ENCODE measurements at regions not wholly inside any gene's neighbourhood (a gene's known extent, or its start where the extent isn't known, plus 50 kb on each side); places are given as distances from the start of the nearest gene placed in this dataset.

DNA sequence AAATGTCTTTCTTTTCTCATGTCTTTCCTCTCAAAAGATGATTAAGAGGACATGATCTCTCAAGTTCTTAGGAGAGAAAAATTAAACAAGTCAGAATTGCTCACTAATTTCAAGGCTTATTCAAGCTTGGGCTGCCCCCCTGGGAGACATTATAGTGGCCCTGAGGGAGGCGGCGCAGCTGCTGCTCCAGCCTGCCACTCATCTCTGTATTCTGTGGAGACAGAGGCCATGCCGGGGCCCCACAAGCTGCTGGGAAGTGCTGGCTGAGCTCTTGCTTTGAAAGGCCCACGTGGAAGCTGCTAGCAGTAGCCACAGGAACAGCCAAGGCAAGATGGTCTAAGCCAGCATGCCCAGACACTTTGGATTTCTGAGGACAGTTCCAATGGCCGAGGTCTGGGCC lies 267.4 kb downstream of the LNPK start:
- H3K36me3 Mint-ChIP-seq, result no peaks in the 10 kb centered on the region
- no peaks in the 10 kb centered on the region for H3K27me3 Mint-ChIP-seq (ENCODE audit: low read depth)
- ATAC-seq, result no peak
- DNase-seq (ENCODE audit: low spot score), result no peak
- H3K4me3 Mint-ChIP-seq, result no peak overlapping the region
- ChIA-PET POLR2A (no interaction called here), CTCF (no interaction called here)
- H3K27ac Mint-ChIP-seq, result no peak overlapping the region
- TF ChIP-seq, protein P1, sequence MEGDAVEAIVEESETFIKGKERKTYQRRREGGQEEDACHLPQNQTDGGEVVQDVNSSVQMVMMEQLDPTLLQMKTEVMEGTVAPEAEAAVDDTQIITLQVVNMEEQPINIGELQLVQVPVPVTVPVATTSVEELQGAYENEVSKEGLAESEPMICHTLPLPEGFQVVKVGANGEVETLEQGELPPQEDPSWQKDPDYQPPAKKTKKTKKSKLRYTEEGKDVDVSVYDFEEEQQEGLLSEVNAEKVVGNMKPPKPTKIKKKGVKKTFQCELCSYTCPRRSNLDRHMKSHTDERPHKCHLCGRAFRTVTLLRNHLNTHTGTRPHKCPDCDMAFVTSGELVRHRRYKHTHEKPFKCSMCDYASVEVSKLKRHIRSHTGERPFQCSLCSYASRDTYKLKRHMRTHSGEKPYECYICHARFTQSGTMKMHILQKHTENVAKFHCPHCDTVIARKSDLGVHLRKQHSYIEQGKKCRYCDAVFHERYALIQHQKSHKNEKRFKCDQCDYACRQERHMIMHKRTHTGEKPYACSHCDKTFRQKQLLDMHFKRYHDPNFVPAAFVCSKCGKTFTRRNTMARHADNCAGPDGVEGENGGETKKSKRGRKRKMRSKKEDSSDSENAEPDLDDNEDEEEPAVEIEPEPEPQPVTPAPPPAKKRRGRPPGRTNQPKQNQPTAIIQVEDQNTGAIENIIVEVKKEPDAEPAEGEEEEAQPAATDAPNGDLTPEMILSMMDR (IDR thresholded peaks at IDR 0.05), result no peak
- H3K4me1 Mint-ChIP-seq, result peaks cover 36% of the 10 kb centered on the region
- peaks cover 4% of the 10 kb centered on the region; the same call in 1 of the 2 replicates for H3K9me3 Mint-ChIP-seq

DNA sequence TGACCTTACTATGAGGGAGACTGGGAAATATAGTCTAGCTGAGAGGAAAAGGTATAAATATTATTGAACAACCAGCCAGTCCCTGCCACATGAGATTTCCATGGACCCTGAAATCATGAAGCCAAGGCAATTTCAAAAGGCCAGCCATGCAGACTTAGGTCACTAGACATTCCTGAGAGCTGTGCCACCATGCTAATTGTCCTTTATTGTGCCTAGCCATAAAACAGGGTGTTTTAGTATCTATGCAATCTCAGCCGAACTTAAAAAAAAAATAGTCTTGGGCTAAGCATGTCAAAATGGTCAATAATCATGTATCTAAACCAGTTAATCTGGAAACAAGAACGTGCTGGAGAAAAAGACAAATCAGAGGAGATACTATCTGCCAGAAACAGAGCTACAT lies 269.5 kb downstream of the LNPK start:
- TF ChIP-seq, protein P2, sequence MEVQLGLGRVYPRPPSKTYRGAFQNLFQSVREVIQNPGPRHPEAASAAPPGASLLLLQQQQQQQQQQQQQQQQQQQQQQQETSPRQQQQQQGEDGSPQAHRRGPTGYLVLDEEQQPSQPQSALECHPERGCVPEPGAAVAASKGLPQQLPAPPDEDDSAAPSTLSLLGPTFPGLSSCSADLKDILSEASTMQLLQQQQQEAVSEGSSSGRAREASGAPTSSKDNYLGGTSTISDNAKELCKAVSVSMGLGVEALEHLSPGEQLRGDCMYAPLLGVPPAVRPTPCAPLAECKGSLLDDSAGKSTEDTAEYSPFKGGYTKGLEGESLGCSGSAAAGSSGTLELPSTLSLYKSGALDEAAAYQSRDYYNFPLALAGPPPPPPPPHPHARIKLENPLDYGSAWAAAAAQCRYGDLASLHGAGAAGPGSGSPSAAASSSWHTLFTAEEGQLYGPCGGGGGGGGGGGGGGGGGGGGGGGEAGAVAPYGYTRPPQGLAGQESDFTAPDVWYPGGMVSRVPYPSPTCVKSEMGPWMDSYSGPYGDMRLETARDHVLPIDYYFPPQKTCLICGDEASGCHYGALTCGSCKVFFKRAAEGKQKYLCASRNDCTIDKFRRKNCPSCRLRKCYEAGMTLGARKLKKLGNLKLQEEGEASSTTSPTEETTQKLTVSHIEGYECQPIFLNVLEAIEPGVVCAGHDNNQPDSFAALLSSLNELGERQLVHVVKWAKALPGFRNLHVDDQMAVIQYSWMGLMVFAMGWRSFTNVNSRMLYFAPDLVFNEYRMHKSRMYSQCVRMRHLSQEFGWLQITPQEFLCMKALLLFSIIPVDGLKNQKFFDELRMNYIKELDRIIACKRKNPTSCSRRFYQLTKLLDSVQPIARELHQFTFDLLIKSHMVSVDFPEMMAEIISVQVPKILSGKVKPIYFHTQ (CRISPR knock-in tag; IDR thresholded peaks at IDR 0.05), result no peak
- TF ChIP-seq CREM (CRISPR knock-in tag; IDR thresholded peaks at IDR 0.05) (no peak), NR2C2 (CRISPR knock-in tag; IDR thresholded peaks at IDR 0.05) (no peak), TEAD4 (CRISPR knock-in tag; IDR thresholded peaks at IDR 0.05) (no peak), GTF2I (CRISPR knock-in tag; conservative IDR thresholded peaks at IDR 0.05) (no peak), RORB (CRISPR knock-in tag; IDR thresholded peaks at IDR 0.05) (no peak)
- TF ChIP-seq, protein P3, sequence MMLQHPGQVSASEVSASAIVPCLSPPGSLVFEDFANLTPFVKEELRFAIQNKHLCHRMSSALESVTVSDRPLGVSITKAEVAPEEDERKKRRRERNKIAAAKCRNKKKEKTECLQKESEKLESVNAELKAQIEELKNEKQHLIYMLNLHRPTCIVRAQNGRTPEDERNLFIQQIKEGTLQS (CRISPR knock-in tag; conservative IDR thresholded peaks at IDR 0.05), result no peak
- Mint-ChIP-seq H3K4me1 (peaks cover 22% of the 10 kb centered on the region), H3K36me3 (no peaks in the 10 kb centered on the region), H3K4me3 (no peak overlapping the region), H3K27ac (no peak overlapping the region), H3K27me3 (ENCODE audit: low read depth) (no peaks in the 10 kb centered on the region), H3K9me3 (peaks cover 4% of the 10 kb centered on the region; the same call in 1 of the 2 replicates)
- ChIA-PET POLR2A (no interaction called here), CTCF (no interaction called here)
- DNase-seq (ENCODE audit: low spot score) (no peak), ATAC-seq (no peak)

DNA sequence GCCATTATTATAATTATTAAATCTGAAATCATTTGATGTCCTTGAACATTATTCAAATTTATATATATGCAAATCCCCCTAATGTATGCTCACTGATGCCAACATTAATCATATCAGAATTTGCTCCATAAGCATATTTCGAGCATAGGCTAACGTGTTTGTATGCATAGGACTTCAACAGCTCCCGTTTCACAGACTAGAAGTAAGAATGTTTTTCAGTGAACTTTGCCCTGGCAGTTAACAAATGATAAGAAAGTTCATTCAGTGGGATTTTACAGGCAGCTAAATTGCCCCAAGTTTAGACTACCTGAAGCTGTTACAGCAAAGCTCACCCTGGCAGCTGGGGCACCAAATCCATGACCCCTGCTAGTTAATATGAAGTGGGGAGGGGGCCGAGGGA lies 272.0 kb downstream of the LNPK start:
- DNase-seq (ENCODE audit: low spot score), result no peak
- ChIA-PET CTCF (no interaction called here), POLR2A (no interaction called here)
- Mint-ChIP-seq H3K4me1 (peaks cover 5% of the 10 kb centered on the region; the same call in 1 of the 2 replicates), H3K27ac (no peak overlapping the region), H3K36me3 (no peaks in the 10 kb centered on the region), H3K4me3 (no peak overlapping the region), H3K27me3 (ENCODE audit: low read depth) (no peaks in the 10 kb centered on the region), H3K9me3 (peaks cover 4% of the 10 kb centered on the region; the same call in 1 of the 2 replicates)
- no peak for ATAC-seq
- TF ChIP-seq SMAD4 (CRISPR knock-in tag; IDR thresholded peaks at IDR 0.05), result no peak
- TF ChIP-seq, protein P4, sequence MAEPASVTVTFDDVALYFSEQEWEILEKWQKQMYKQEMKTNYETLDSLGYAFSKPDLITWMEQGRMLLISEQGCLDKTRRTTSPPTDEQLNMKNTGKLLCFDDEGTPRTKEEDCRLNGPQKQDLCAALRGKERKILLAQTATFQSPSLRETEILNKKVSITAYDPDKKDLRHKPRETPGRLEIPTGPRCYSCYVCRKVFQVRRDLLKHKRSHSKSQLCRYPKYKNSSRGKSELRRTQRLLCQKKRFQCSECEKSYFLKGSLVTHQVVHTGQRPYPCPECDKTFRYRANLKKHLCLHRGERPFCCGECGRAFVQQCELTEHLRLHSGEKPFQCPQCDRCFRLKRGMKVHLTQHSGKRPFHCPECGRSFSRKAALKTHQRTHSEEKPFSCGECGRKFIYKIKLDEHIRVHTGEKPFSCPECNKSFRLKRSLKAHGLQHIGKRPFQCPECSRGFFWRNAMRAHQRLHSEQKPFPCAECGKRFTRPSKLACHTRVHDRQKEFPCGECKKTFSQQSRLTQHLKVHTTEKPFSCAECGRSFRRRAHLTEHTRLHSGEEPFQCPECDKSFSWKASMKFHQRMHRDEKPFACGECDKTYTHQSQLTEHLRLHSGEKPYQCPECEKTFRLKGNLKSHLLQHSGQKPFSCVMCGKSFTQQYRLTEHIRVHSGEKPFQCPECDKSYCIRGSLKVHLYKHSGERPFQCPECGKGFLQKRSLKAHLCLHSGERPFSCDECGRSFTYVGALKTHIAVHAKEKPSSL (CRISPR knock-in tag; conservative IDR thresholded peaks at IDR 0.05), result no peak
- TF ChIP-seq TP53 (CRISPR knock-in tag; IDR thresholded peaks at IDR 0.05), result no peak
- no peak for TF ChIP-seq MYBL2 (CRISPR knock-in tag; IDR thresholded peaks at IDR 0.05)
- no peak for TF ChIP-seq ZNF232 (CRISPR knock-in tag; IDR thresholded peaks at IDR 0.05)
- TF ChIP-seq NFE2L1 (CRISPR knock-in tag; IDR thresholded peaks at IDR 0.05), result no peak
- TF ChIP-seq SOX15 (CRISPR knock-in tag; IDR thresholded peaks at IDR 0.05), result no peak
- TF ChIP-seq, protein P5, sequence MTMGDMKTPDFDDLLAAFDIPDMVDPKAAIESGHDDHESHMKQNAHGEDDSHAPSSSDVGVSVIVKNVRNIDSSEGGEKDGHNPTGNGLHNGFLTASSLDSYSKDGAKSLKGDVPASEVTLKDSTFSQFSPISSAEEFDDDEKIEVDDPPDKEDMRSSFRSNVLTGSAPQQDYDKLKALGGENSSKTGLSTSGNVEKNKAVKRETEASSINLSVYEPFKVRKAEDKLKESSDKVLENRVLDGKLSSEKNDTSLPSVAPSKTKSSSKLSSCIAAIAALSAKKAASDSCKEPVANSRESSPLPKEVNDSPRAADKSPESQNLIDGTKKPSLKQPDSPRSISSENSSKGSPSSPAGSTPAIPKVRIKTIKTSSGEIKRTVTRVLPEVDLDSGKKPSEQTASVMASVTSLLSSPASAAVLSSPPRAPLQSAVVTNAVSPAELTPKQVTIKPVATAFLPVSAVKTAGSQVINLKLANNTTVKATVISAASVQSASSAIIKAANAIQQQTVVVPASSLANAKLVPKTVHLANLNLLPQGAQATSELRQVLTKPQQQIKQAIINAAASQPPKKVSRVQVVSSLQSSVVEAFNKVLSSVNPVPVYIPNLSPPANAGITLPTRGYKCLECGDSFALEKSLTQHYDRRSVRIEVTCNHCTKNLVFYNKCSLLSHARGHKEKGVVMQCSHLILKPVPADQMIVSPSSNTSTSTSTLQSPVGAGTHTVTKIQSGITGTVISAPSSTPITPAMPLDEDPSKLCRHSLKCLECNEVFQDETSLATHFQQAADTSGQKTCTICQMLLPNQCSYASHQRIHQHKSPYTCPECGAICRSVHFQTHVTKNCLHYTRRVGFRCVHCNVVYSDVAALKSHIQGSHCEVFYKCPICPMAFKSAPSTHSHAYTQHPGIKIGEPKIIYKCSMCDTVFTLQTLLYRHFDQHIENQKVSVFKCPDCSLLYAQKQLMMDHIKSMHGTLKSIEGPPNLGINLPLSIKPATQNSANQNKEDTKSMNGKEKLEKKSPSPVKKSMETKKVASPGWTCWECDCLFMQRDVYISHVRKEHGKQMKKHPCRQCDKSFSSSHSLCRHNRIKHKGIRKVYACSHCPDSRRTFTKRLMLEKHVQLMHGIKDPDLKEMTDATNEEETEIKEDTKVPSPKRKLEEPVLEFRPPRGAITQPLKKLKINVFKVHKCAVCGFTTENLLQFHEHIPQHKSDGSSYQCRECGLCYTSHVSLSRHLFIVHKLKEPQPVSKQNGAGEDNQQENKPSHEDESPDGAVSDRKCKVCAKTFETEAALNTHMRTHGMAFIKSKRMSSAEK (CRISPR knock-in tag; IDR thresholded peaks at IDR 0.05; ENCODE audit: borderline replicate concordance), result no peak
- TF ChIP-seq, protein P6, sequence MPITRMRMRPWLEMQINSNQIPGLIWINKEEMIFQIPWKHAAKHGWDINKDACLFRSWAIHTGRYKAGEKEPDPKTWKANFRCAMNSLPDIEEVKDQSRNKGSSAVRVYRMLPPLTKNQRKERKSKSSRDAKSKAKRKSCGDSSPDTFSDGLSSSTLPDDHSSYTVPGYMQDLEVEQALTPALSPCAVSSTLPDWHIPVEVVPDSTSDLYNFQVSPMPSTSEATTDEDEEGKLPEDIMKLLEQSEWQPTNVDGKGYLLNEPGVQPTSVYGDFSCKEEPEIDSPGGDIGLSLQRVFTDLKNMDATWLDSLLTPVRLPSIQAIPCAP (CRISPR knock-in tag; IDR thresholded peaks at IDR 0.05), result no peak
- TF ChIP-seq OVOL2 (CRISPR knock-in tag; IDR thresholded peaks at IDR 0.05; ENCODE audit: borderline replicate concordance), result no peak
- no peak for TF ChIP-seq KAT7 (CRISPR knock-in tag; IDR thresholded peaks at IDR 0.05; ENCODE audit: borderline replicate concordance)
- TF ChIP-seq RORB (CRISPR knock-in tag; IDR thresholded peaks at IDR 0.05), result no peak
